GM19463 (cell line): ENCODE measurements at regions not wholly inside any gene's neighbourhood (a gene's known extent, or its start where the extent isn't known, plus 50 kb on each side); places are given as distances from the start of the nearest gene placed in this dataset.

Experiments
- ATAC-seq: cut with Tn5 transposase; IDR thresholded peaks from one replicate; pipeline ENCODE4 v1.9.1; 2021; ENCODE audit warnings: mild to moderate bottlenecking, moderate library complexity; ENCODE audit not compliant: unreplicated experiment

DNA sequence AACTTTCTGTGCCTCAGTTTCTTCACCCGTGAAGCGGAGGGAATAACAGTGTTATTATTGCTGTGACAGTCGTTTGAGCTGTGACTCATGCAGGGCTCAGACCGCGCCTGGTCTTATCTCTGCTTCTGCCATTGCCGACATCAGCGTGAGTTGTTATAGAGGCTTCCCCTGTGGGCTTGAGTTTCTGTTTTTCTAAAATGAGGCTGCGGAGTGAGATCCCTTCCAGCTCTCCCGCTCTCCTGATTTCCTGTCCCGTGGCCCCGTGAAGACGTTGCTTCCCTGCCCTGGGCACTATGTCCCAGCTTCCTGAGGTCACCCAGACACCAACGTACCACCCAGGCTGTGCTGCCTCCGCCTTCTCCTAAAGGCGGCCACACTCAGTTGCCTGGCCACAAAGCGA lies 278.5 kb downstream of the BMP7 start:
- ATAC-seq, result no peak

DNA sequence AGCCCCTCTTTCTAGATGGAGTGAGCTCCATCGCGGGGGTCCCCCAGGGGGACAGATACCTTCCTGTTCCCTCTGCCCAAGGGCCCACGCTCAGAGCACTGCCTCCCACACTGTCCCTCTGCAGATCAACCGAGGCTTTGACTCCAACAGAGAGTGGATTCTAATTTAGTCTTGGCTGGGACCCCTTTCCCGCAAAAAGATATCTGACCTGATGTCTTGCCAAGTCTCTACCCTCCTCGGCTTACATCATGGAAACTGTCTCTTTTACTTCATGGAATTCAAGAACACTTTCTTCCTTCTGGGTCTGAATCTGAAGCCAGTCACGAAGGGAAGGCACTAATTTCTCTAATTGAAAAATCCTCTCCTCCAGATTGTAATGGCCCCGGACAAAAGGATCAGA lies 278.0 kb downstream of the BMP7 start:
- ATAC-seq, result no peak

DNA sequence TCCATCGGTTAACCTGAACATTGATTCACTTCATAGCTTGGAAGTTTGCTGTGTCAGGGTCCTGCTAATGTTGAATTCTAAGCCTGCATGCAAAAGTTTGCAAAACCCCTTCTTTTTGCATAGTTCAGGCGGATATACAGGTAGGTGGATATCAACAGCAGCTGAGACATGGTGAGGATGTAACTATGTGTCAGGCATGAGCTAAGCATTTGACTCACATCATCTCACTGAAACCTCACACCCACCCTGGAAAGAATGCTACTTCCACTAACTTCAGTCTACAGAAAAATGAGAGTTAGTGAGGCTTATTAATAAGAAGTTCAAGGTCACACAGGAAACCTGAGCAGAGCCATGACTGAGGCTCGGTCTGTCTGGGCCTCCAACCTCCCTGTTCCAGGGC lies 276.9 kb downstream of the BMP7 start:
- no peak for ATAC-seq

DNA sequence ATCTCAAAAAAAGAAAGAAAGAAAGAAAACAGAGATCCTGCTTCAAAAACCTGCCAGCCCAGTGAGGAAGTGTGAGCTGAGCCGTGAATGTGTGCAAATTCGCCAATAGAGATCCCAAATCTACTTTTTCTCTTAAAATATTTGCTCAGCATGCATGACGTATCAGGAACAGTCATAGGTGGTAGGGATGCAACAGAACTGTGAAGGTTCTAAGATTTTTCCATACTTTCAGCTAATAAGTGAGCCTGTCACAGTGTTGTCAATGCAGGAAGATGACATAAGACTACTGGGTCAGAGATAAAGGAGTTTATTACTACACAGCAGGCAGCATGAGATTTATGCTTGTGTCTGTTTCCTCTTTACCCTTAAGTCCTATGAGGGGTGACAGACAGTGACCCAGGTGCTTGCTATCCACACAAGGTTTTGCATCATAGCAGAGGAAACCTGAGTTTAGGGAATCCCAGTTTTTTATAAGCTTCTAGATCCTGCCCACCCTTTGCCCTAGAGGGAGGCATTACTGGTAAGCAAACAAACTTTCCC lies 273.4 kb downstream of the BMP7 start:
- ATAC-seq, result no peak

DNA sequence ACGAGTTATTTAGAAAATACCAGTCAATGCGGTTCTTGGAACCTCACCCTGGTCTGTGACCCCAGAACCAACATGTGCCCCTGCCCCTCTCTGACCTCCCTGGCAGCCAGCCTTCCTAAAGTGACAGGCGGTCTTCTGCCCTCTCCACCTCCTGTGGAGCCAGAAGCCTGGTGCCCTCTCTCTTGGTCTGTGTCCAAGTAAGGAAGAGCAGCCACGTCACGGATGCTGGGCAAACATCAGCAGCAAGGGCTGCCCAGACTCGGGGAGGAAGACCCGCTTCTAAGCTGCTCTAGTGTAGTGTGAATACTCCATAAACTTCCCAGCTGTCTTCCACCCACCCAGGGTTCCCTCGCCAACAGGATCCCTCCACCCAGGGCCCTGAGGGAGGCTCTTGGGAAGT lies 272.4 kb downstream of the BMP7 start:
- ATAC-seq, result no peak

DNA sequence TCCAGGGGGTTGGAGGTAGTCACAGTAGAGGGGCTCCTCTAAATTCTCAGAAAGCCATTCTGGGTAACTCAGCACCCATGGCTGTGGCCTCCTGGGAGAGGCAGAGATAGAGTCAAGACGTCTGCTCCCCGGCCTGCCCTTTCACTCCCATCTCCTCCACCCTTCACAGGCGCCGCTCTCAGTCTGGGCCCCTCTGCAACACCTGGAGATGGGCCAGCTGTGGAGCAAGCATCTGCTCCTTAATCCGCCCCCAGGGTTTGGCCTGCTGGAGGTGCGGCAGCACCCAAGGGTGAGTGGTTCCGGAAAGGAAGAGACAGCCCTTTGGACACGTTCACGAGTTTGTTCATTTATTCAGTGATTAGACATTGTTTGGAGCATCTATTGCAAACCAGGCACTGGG lies 271.3 kb downstream of the BMP7 start:
- no peak for ATAC-seq

DNA sequence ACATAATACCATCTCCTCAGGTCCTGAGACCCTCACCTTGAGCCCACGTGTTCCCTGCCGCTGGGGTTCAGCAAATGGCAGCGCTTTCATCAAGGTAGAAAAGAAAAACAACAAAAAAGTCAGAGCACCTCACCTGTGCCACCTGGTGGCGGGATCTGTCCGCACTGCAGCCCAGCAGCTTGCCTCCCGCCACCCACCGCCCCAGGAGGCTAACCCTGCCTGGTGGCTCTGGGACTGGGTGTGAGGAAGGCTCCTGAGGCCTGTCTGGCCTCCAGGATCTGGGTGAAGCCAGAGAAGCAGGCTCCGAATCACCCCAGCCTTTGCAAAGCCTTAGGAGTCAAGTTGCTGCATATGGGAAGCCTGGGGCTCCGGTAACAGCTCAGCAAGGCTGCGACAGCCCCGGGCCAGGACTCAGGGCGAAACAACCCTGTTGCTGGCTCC lies 270.8 kb downstream of the BMP7 start:
- ATAC-seq, result no peak

DNA sequence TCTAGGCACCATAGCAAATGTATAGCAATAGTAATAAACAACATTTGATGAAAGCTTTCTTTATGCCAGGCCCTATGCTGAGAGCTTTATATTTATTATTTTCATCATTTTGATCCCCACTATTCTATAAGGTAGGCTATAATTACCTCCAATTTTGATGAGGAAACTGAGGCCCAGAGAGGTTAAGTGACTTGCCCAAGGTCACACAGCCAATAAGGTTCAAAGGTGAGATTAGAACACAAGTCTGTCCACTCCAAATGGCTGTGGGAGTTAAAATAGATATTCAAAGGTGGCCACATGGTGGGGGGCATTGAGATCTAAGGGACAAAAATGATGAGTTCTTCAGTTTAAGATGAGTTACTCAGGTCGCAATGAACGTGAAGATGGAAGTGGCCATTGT lies 269.9 kb downstream of the BMP7 start:
- ATAC-seq, result no peak

DNA sequence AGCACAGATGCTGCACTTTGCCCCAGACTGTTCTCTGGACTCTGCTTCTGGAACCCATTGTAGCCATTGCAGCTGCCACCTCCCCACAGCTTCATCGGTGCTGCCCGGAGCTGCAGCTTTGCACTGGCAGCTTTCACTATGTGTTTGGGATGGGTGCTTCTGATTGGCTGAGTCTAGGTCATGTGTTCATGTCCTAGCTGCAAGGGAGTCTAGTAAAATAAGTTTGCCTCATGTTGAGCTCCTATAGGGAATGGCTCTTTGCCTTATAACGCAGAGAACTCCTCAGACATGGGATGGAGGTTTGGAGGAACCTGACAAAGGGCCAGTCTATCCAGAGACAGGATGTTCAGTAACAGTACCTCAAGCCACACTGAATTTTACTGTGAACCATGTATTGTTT lies 268.0 kb downstream of the BMP7 start:
- ATAC-seq, result no peak

DNA sequence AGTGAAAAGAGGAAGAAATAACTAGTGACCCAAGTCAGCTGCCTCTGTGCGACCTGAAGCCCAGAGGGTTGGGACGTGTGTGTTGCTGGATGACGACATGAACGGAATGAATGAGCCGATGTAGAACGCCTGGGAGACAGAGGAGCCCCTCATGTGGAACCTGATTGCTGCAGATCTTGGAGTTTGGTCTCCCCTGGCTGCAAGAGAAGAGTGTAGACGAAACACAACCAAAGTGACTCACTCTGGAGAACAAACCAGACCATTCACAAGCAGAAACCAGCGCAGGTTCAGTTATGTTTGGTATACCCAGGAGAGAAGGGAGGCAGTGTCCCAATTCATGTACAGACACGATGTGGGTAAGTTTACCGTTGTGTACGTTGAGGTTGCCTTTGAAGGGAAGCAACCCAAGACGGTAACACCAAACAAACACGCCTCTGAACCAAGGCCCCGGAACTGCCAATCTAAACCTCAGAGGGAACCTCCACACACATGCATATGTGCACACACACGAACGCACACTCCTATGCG lies 265.9 kb downstream of the BMP7 start:
- ATAC-seq, result no peak

DNA sequence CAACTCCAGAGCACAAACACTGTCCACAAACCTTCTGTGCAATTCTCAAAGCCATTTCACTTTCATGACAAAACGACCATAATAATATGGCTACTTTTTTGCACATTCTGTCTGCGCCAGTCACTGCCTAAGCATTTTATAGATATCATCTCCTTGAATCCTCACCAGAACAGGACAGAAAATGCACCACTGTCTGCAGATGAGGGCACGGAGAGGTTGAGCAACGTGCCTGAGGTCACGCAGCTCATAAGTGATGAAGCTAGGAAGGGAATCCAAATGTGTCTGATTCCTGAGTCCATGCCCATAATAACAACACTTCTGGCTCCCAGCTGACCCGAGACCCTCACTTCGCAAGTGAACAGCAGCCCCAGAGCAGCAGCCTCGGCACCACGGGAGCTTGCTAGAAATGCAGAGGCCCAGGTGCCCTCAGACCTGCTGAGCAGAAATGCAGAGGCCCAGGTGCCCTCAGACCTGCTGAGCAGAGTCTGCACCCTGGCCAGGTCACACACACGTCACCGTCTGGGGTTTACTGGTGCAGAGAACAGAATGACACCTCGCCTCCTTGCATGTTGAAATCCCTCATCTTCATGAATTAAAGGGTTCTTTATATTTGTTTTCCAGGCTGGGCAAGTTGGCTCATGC lies 265.2 kb downstream of the BMP7 start:
- no peak for ATAC-seq

DNA sequence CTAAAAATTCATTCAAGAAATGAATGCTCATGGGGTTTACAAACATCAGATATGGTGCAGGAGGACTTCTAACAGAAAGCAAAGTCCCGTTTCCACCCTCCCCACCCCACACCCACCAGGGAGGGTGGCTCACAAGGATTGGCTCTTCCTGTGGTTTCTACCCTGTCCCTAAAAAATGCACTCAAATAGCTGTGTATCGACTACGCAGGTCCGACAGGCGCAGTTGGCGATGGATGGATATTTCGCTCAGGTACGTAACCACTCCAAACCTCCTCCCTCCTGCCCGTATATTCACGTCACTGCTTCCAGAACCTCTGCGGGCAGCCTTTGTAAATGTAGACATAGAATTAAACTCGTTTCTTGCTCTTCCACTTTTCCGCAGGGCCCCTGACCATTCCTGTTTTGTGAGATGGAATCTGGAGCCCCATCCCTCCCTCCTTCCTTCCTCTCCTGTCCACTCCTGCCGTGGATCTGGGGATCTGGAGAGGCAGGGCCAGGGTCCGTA lies 264.3 kb downstream of the BMP7 start:
- ATAC-seq, result no peak

DNA sequence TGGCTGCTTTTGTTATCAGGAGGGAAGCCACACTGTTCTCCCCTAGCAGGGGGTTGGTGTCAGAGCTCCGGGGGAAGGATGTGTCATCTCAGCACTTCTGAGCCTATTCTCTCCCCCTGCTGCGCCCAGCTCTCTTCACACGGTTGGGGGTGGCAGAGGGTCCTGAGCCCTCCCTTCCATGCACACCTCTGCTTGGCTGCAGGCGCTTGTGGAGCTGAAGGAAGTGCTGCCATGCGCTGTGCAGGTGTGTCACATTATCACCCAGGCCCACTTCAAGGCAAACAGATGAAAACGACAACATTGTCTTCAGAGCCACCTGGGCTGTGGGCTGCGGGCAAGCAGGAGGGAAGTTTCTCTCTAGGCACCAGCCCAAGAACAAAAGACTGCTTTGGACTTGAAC lies 263.4 kb downstream of the BMP7 start:
- ATAC-seq, result no peak

DNA sequence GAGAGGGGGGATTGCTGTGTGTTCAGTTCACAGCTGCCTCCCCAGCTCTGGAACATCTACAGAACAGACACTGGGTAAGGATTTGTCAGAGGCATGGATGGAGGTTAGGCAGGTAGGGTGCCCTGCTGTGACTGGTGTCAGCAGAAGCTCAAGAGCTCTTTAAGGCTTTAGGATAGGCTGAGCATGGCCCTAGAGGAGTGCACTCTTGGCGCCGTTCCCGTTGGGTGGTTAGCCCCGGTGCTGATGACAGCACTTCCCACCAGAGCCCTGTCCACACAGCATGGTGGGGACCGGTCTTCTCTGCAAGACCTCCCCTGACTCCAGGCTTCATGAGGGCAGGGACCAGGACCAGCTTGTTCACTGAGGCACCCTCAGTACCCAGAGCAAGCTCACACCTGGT lies 262.0 kb downstream of the BMP7 start:
- ATAC-seq, result no peak

DNA sequence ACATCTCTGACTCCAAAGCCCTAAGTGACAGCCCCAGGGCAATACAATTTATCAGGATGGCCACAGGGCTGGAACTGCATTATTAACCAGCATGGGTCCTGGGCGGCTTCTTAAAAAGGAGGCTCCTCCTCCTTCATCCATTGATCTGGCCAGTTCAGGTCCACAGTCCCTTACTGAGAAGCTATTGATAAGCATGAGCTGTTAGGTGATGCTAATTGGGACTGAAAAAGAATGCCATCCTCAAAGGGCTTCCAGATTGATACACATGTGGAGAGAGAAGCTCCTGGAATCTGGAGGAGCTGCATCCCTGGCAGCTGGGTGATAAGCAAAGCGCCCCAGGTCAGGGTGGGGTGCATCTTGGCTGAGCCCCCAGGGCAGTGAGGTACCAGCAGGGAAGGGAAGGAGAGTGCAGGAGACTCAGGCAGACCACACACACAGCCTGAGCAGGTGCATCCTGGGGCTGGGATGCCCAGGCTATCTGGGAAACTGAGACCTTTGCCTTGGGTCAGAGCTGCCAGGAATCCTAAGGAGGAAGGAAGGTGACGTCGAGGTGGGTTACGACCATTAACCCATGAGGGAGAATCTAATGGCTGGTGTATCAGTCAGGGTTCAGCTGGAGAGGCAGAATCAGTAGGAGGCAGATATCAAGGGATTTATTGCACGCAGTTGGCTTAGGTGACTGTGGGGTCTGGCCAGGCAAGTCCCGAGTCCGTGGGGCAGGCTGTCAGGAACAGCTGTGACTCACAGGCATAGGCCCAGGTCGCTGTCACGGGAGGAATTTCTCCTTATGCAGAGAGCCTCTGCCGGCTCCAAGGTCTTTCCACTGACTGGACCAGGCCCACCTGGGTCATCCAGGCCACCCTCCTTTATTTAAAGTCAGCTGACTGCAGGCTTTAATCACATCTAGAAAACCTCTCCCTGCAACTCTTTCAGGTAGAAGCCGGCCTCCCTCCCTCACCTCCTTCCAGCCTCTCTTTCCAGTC lies 261.2 kb downstream of the BMP7 start:
- no peak for ATAC-seq

DNA sequence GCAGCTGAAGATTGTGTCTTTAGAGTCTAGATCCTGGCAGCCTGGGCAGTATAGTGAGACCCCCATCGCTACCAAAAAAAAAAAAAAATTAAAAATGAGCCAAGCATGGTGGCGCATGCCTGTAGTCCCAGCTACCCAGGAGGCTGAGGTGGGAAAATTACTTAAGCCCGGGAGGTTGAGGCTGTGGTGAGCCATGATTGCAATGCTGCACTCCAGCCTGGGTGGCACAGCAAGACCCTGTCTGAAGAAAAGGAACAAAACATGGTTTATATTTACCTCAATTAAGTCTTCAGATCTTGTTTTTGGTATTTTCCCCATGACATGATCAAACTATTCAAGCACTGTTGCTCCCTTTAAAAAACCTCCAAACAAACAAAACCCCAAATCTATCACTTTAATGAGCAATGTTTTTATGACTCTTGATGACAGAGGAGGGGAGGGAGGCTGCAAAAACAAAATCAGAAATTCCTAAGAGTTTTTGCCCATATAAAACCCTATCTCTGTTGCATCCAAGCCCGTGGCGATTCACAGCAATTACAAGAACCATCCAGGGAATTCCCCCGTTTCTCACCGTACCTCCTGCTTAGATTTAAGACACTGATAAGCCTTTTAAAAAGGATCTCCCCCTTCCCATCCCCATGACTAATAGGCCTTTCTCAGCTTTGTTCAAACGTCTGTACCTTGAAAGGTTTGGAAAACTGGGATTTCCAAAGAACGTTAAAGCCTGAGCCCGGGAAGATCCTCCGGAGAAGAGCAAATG lies 259.9 kb downstream of the BMP7 start:
- ATAC-seq, result no peak

DNA sequence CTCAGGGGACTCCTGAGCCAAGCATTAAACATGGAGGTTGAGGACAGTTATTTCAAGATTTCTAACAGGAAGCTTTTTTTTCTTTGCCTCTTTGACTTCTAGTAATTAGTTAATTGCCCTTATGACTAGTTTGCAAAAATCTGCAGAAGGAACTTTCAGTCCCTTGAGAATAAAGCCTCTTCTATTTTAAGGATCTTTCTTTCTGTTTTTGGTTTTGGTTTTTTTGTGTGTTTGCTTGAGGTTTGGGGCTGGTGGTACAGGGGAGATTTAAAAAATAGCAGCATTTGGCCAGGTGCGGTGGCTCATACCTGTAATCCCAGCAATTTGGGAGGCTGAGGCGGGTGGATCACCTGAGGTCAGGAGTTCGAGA lies 259.3 kb downstream of the BMP7 start:
- ATAC-seq, result no peak

DNA sequence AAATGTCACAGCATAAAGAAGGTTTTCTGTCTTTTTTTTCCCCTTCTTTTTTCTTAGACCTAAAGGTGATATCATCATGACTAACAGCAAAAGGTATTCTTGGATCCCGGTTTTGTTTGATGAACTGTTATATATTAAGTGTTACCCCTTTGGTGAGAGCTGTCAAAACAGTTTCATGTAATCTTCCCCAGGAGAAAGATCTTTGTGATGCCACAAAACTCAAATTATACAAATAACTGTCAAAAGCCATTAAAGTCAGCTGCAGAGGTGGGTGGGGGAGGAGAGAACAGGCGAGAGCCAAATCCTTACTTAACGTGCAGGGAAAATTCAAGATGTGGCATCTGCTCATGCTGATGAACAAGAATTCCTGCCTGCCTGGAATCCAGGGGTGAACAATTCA lies 258.2 kb downstream of the BMP7 start:
- no peak for ATAC-seq

DNA sequence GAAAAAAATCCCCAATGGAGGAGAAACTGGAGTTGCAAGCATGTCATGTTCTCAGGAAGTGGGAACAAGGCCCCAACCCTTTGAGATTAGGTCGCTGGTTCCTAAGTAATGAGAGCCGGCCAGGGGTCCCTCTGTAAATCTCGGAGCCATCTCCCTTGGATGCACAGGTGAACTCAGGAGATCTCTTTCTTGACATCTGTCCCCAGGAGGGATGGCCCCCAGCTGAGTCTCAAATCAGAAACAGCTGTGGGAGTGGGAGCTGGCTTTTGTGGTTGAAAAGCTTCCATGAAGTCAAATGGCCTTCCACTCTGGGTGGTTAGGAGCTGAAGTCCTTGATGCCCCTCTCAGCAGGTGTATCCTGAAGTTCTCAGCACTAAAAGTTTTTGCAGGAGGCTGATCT lies 257.1 kb downstream of the BMP7 start:
- ATAC-seq, result no peak

DNA sequence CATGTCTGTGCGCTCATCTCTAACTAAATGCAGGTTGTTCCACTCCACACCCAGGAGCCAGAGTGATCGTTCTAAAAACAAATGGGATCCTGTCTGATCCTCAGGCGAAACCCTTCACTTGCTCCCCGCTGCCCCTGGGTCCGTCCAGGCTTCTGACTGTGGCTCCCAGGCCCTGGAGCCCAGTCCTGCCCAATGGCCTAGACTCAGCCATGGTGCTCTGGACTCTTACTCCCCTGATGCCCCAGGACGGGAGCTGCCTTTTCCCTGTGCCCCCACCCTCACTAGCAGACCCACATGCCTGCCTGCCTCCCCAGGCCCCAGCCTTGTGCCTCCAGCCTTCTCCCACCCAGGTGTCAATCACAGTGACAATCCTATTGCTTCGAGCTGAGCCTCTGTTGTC lies 256.7 kb downstream of the BMP7 start:
- no peak for ATAC-seq

DNA sequence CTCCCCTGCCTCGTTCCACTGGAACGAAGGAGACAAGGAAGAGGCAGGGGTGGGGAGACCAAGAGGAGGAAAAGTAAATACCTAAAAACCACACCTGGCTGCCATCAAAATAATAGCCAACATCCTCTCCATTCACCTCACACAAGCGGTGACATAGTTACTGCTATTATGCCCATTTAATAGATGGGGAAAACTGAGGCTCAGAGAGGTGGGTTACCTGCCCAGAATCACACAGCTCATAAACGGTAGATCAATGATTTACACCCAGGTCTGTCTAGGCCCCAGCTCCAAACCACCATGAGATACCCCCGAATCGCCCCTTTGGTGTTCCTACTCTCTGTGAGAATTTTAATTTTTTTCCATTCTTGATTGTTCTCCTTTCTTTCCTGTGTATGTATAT lies 253.8 kb downstream of the BMP7 start:
- no peak for ATAC-seq
